Fibroblast of mammary gland (primary cell): ENCODE measurements at regions not wholly inside any gene's neighbourhood (a gene's known extent, or its start where the extent isn't known, plus 50 kb on each side); places are given as distances from the start of the nearest gene placed in this dataset.
A peak's percentile ranks its signal among the peaks of the same experiment; 100 is the strongest.

Source experiments
- DNase-seq: peaks from one replicate; pipeline ENCODE4 v3.0.0-alpha.2; 2010; ENCODE audit warnings: low read depth
- H3K4me3 ChIP-seq: 2 replicates; pipeline ENCODE4 v1.5.1; 2011; ENCODE audit warnings: low read depth, mild to moderate bottlenecking, low read length, moderate library complexity; ENCODE audit not compliant: control insufficient read depth
- TF ChIP-seq, protein P1 (sequence below): conservative IDR thresholded peaks from 2 replicates; pipeline ENCODE4 v1.5.1; 2011; ENCODE audit warnings: low read depth, low read length, inconsistent platforms; ENCODE audit not compliant: control insufficient read depth, insufficient read depth

DNA sequence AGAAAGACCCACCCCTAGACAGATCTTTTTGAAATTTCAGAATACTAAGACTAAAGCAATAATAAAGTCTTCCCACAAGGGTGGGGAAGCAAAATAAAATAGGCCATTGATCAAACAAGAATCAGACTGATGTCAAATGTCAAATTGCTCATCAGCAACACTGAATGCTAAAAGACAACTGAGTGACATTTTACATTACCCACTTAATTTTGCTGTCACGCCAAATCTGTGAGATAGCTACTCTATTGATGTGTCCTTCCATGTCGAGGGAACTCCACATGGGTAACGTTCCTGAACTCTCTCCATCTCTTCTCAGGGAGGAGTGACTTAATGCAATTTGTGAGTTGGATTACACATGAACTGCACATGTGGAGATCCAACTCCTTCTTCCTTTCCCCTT, 271.7 kb upstream of the CAMK1G start:
- H3K4me3 ChIP-seq, result no peak overlapping the region
- TF ChIP-seq, protein P1, sequence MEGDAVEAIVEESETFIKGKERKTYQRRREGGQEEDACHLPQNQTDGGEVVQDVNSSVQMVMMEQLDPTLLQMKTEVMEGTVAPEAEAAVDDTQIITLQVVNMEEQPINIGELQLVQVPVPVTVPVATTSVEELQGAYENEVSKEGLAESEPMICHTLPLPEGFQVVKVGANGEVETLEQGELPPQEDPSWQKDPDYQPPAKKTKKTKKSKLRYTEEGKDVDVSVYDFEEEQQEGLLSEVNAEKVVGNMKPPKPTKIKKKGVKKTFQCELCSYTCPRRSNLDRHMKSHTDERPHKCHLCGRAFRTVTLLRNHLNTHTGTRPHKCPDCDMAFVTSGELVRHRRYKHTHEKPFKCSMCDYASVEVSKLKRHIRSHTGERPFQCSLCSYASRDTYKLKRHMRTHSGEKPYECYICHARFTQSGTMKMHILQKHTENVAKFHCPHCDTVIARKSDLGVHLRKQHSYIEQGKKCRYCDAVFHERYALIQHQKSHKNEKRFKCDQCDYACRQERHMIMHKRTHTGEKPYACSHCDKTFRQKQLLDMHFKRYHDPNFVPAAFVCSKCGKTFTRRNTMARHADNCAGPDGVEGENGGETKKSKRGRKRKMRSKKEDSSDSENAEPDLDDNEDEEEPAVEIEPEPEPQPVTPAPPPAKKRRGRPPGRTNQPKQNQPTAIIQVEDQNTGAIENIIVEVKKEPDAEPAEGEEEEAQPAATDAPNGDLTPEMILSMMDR, result no peak
- DNase-seq, result no peak

DNA sequence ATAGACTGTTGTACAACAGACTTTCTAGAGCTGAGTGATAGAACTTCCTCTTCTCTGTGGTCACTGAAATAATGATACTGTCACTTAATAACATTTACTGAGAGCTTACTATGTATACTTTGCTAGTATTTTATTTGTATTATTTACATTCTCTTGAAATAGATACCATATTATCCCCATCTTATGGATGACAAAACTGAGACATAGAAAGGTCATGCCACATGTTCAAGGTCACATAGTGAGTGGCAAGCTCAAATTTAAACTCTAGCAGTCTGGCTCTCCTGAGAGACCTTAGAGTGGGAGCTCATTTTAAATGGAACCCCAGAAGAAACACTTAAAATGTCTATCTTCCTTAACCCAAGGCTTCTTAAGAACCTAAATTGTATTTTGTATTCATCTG, 266.6 kb upstream of the CAMK1G start:
- DNase-seq, result no peak
- no peak overlapping the region for H3K4me3 ChIP-seq

DNA sequence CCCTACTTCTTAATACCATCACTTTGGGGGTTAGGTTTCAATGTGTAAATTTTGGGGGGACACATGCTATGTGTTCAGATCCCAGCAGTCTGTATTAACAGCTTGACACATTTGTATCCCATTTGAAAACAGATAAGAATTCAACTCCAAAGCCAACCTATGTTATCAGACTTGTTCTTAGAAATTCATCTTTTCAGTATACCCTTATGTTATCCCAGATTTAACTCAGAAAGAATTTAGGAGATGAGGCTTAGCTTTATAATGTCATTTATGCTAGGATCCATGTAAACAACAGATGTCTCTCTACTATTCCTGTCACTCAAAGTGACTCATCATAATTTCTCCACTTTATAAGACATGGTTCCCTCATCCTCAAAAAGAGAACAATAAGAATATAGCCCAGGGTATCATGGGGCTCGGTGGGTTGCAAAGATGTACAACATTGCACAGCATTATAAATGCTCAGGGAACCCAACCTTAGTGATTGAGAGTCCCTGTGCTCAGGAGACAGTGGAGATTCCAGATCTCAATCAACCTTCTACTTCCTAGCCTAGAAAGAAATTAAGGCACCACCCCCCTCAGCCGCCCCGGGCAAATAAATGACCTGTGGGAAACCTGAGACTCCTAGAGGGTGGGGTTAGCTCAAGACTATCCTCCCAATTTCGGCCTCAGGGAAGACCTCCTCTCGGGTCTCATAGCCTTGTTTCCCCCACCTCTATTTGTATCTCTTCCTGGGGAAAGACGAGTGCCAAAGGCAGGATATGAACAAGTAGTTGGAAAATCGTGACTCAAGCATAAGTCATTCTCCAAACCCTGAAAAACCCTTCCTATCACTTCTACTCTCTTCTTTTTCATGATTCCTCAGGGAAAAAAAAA, 265.1 kb upstream of the CAMK1G start:
- TF ChIP-seq, protein P1, result no peak
- peak; percentile 61 for DNase-seq
- H3K4me3 ChIP-seq, result no peak overlapping the region

More for the DNA sequence above, 266.6 kb upstream of the CAMK1G start:
- TF ChIP-seq, protein P1, result no peak

DNA sequence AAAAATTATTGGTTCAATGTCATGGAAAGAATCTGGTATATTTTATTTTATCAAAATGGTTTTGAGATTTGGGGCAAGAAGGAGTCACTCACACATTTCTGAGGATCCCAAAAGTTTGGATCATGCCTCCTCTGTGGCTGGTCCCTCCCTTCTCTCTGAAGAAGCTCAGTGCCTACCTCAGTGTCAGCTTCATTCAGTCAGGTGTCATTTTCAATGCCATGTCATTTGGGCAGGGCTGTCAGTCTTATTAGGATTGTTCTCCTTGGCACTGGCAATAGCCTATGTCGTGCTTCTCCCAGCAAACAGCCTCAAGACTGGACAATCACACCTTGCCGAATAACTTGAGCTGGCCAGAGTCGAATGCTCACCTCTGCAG, 264.5 kb upstream of the CAMK1G start:
- TF ChIP-seq, protein P1, result no peak
- no peak overlapping the region for H3K4me3 ChIP-seq
- no peak for DNase-seq

DNA sequence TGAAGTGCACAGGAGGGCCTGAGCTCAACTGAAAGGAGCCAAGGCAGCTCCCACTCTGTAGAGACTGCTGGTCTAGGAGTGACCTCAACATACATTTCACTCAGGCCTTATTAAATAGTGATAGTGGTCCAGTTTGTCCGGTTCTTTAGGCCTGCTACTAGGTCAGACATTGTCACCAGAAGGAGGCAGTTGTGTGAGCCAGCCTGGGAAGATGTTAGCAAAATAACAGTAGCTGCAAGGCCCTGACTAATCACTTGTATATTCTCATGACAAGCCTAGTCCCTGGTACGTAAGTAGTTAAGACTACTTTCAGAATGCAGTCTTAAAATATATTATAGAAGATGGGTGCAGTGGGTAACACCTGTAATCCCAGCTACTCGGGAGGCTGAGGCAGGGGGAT, 264.0 kb upstream of the CAMK1G start:
- DNase-seq, result peak; percentile 45
- TF ChIP-seq, protein P1, result no peak
- H3K4me3 ChIP-seq, result no peak overlapping the region

DNA sequence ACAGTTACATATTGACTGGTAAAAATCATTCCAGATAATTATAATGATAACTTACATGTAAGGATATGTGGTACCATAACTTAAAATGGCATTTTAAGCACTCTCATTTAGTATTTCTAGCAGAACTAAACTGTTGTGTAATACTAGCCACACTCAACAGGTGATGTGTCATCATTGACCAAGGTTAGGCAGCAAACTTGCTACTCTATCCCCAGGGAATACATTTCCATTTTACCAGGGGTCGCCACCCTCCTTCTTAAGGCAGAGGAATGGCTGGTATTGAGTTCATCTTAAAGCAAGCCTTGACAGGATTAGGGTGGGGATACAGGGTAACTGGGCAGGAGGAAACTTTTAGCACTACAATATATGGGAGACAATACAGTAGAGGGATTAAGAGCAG, 259.8 kb upstream of the CAMK1G start:
- TF ChIP-seq, protein P1, result no peak
- peak; percentile 25 for DNase-seq
- H3K4me3 ChIP-seq, result no peak overlapping the region
